ENCODE measurements at regions not wholly inside any gene's neighbourhood (a gene's known extent, or its start where the extent isn't known, plus 50 kb on each side); places are given as distances from the start of the nearest gene placed in this dataset.

DNA sequence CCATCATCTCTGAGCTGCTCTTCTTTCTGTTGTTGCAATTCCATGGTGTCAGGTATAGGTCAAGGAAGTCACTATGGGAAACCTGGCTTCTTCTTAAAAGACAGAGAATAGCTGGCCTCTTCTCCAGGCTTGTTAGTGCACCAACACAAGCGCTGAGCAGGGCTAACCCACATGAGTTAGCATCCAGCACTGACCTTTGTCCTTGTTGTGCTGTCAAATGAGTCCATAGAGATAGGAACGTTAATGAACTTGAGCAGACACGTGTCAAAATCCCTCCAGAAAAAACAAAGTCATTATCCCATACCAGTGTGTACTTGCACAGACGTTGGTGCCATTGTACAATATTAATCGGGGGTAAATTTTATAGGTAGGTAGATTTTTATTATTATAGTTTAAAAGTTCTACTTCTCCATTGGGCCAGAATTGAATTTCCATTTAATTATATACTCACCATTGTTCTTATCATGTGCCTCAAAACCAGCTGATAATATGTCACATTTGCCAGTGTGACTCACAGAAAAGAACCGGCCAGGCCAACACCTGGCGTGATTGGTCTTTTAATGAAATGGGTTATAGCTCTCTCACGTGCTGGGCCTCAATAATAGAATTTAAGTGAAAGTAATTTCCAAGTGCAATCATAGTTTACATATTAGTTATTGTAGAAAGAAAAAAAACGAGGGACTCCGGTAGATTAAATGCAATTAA, 468.8 kb upstream of the MGMT start:
- H3K27me3 ChIP-seq (ENCODE audit: insufficient read depth, low read depth, low read length), result peaks cover 3% of the 10 kb centered on the region
- H4K20me1 ChIP-seq (ENCODE audit: insufficient read depth), result no peaks in the 10 kb centered on the region
- no peaks in the 10 kb centered on the region for H3K9me3 ChIP-seq (ENCODE audit: low read length)
- H3F3A ChIP-seq (ENCODE audit: insufficient read depth, low read length, poor library complexity, severe bottlenecking), result no peaks in the 10 kb centered on the region
- no peaks in the 10 kb centered on the region for H3K79me2 ChIP-seq (replicated peaks; ENCODE audit: insufficient read depth, low read length)
- H3K27ac ChIP-seq (ENCODE audit: low read length), result no peak overlapping the region
- no peak overlapping the region for H2AFZ ChIP-seq (ENCODE audit: low read depth, low read length)
- H3K9me2 ChIP-seq (ENCODE audit: insufficient read depth, low read length), result no peaks in the 10 kb centered on the region
- H3K36me3 ChIP-seq (ENCODE audit: insufficient read depth, low read length), result no peaks in the 10 kb centered on the region
- no peak overlapping the region for H3K4me2 ChIP-seq (ENCODE audit: low read length)
- TF ChIP-seq, protein P1, sequence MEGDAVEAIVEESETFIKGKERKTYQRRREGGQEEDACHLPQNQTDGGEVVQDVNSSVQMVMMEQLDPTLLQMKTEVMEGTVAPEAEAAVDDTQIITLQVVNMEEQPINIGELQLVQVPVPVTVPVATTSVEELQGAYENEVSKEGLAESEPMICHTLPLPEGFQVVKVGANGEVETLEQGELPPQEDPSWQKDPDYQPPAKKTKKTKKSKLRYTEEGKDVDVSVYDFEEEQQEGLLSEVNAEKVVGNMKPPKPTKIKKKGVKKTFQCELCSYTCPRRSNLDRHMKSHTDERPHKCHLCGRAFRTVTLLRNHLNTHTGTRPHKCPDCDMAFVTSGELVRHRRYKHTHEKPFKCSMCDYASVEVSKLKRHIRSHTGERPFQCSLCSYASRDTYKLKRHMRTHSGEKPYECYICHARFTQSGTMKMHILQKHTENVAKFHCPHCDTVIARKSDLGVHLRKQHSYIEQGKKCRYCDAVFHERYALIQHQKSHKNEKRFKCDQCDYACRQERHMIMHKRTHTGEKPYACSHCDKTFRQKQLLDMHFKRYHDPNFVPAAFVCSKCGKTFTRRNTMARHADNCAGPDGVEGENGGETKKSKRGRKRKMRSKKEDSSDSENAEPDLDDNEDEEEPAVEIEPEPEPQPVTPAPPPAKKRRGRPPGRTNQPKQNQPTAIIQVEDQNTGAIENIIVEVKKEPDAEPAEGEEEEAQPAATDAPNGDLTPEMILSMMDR (IDR thresholded peaks at IDR 0.05; ENCODE audit: poor library complexity, severe bottlenecking), result no peak
- no peak for TF ChIP-seq EP300 (conservative IDR thresholded peaks at IDR 0.05; ENCODE audit: poor library complexity, severe bottlenecking)
- no peak for TF ChIP-seq EZH2 (IDR thresholded peaks at IDR 0.05; ENCODE audit: borderline replicate concordance, insufficient read depth, low read length, poor library complexity, severe bottlenecking)
- no peak for TF ChIP-seq MXI1 (conservative IDR thresholded peaks at IDR 0.05; ENCODE audit: poor library complexity, severe bottlenecking)
- TF ChIP-seq, protein P2, sequence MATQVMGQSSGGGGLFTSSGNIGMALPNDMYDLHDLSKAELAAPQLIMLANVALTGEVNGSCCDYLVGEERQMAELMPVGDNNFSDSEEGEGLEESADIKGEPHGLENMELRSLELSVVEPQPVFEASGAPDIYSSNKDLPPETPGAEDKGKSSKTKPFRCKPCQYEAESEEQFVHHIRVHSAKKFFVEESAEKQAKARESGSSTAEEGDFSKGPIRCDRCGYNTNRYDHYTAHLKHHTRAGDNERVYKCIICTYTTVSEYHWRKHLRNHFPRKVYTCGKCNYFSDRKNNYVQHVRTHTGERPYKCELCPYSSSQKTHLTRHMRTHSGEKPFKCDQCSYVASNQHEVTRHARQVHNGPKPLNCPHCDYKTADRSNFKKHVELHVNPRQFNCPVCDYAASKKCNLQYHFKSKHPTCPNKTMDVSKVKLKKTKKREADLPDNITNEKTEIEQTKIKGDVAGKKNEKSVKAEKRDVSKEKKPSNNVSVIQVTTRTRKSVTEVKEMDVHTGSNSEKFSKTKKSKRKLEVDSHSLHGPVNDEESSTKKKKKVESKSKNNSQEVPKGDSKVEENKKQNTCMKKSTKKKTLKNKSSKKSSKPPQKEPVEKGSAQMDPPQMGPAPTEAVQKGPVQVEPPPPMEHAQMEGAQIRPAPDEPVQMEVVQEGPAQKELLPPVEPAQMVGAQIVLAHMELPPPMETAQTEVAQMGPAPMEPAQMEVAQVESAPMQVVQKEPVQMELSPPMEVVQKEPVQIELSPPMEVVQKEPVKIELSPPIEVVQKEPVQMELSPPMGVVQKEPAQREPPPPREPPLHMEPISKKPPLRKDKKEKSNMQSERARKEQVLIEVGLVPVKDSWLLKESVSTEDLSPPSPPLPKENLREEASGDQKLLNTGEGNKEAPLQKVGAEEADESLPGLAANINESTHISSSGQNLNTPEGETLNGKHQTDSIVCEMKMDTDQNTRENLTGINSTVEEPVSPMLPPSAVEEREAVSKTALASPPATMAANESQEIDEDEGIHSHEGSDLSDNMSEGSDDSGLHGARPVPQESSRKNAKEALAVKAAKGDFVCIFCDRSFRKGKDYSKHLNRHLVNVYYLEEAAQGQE (IDR thresholded peaks at IDR 0.05; ENCODE audit: borderline replicate concordance), result no peak
- TF ChIP-seq RAD21 (conservative IDR thresholded peaks at IDR 0.05), result no peak
- TF ChIP-seq SMC3 (conservative IDR thresholded peaks at IDR 0.05; ENCODE audit: poor library complexity), result no peak
- no peak for TF ChIP-seq POLR2AphosphoS5 (IDR thresholded peaks at IDR 0.05)
- TF ChIP-seq TAF1 (IDR thresholded peaks at IDR 0.05; ENCODE audit: low read depth), result no peak
- no peak overlapping the region for H3K9ac ChIP-seq (ENCODE audit: low read length)
- H3K4me3 ChIP-seq (ENCODE audit: low read length), result no peak overlapping the region

DNA sequence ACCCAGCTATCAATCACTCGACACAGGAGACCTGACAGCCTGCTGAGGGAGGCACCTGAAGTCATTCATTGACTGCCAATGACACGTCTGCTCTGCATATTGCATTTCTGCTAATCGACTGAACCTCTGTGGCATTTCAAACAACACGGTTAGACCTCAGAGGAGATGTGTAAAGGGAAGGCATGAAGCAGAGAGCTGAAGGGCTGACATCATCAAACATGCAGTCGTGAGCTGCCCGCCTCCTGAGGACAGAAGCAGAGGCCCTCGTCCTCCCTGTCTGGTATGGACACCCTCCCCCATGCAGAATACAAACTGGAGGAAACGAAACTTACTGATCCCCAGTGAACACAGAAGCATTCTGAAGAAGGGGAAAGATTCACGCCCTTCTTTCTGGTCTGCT, 462.6 kb upstream of the MGMT start:
- TF ChIP-seq EZH2 (IDR thresholded peaks at IDR 0.05; ENCODE audit: borderline replicate concordance, insufficient read depth, low read length, poor library complexity, severe bottlenecking), result no peak
- peak; percentile 42 for TF ChIP-seq EP300 (conservative IDR thresholded peaks at IDR 0.05; ENCODE audit: poor library complexity, severe bottlenecking)
- TF ChIP-seq, protein P1 (IDR thresholded peaks at IDR 0.05; ENCODE audit: poor library complexity, severe bottlenecking), result no peak
- peak; percentile 13 for TF ChIP-seq POLR2AphosphoS5 (IDR thresholded peaks at IDR 0.05)
- TF ChIP-seq TAF1 (IDR thresholded peaks at IDR 0.05; ENCODE audit: low read depth), result no peak
- TF ChIP-seq MXI1 (conservative IDR thresholded peaks at IDR 0.05; ENCODE audit: poor library complexity, severe bottlenecking), result no peak
- TF ChIP-seq, protein P2 (IDR thresholded peaks at IDR 0.05; ENCODE audit: borderline replicate concordance), result no peak
- no peaks in the 10 kb centered on the region for H3K27me3 ChIP-seq (ENCODE audit: insufficient read depth, low read depth, low read length)
- no peak overlapping the region for H2AFZ ChIP-seq (ENCODE audit: low read depth, low read length)
- no peak overlapping the region for H3K4me2 ChIP-seq (ENCODE audit: low read length)
- H3K27ac ChIP-seq (ENCODE audit: low read length), result no peak overlapping the region
- no peak overlapping the region for H3K4me3 ChIP-seq (ENCODE audit: low read length)
- H3K9me3 ChIP-seq (ENCODE audit: low read length), result no peaks in the 10 kb centered on the region
- no peaks in the 10 kb centered on the region for H4K20me1 ChIP-seq (ENCODE audit: insufficient read depth)
- no peaks in the 10 kb centered on the region for H3K36me3 ChIP-seq (ENCODE audit: insufficient read depth, low read length)
- no peaks in the 10 kb centered on the region for H3K79me2 ChIP-seq (replicated peaks; ENCODE audit: insufficient read depth, low read length)
- H3K9ac ChIP-seq (ENCODE audit: low read length), result no peak overlapping the region
- H3K9me2 ChIP-seq (ENCODE audit: insufficient read depth, low read length), result no peaks in the 10 kb centered on the region
- no peaks in the 10 kb centered on the region for H3F3A ChIP-seq (ENCODE audit: insufficient read depth, low read length, poor library complexity, severe bottlenecking)
